Panc1 (cell line): ENCODE measurements at regions not wholly inside any gene's neighbourhood (a gene's known extent, or its start where the extent isn't known, plus 50 kb on each side); places are given as distances from the start of the nearest gene placed in this dataset.

Experiments
- ATAC-seq: fragments of 200-7000 bp; cut with Tn5 transposase; 2 replicates; pipeline ENCODE4 v1.9.1; 2020; ENCODE audit warnings: mild to moderate bottlenecking, moderate library complexity
- BruUV-seq: library from RNA; stranded (reverse); fragments of 400-500 nt; replicated peaks from 2 replicates; lab custom pipeline; 2021; lab: Mats Ljungman, UMichigan
- CTCF ChIA-PET: fragments of 300-600 bp; sonication (Branson Sonifier 250); formaldehyde crosslinking; loops from one replicate; lab custom pipeline; 2022; ENCODE audit warnings: antibody characterized with exemption; lab: Charles Lee
- POLR2A ChIA-PET: fragments of 300-600 bp; sonication (Branson Sonifier 250); formaldehyde crosslinking; loops from one replicate; lab custom pipeline; 2022; ENCODE audit warnings: antibody characterized with exemption; lab: Charles Lee
- DNase-seq: peaks from one replicate; pipeline ENCODE4 v3.0.0-alpha.2; 2010; ENCODE audit warnings: low read depth, low spot score
- H3K27ac ChIP-seq: 2 replicates; pipeline ENCODE4 v1.5.1; 2011; ENCODE audit warnings: mild to moderate bottlenecking, low read length, inconsistent platforms
- H3K27me3 ChIP-seq: fragments of 200-500 bp; sonication (Bioruptor generic); 2 replicates; pipeline ENCODE4 v1.6.0; 2014; ENCODE audit warnings: low read length, inconsistent platforms; ENCODE audit not compliant: control insufficient read depth, insufficient read depth
- H3K36me3 ChIP-seq: fragments of 200-500 bp; sonication (Bioruptor generic); 2 replicates; pipeline ENCODE4 v1.5.1; 2014; ENCODE audit warnings: inconsistent platforms, mild to moderate bottlenecking, low read length, moderate library complexity; ENCODE audit not compliant: control insufficient read depth, insufficient read depth
- H3K4me1 ChIP-seq: 2 replicates; pipeline ENCODE4 v1.5.1; 2011; ENCODE audit warnings: inconsistent platforms, mild to moderate bottlenecking, low read length, moderate library complexity; ENCODE audit not compliant: control insufficient read depth, insufficient read depth
- H3K4me3 ChIP-seq, 2 experiments: 2 replicates each; pipeline ENCODE4 v1.5.1; 2011 to 2012; ENCODE audit warnings: low read depth in 2 of 2, low read length in 2 of 2, mild to moderate bottlenecking in 2 of 2, inconsistent platforms in 1 of 2, moderate library complexity in 1 of 2
- H3K9me3 ChIP-seq: fragments of 200-500 bp; sonication (Bioruptor generic); 2 replicates; pipeline ENCODE4 v1.5.1; 2014; ENCODE audit warnings: low read depth, mild to moderate bottlenecking, inconsistent platforms, low read length, moderate library complexity; ENCODE audit not compliant: control insufficient read depth, insufficient read depth
- CTCF ChIP-seq: fragments of 450-650 bp; IDR thresholded peaks from 2 replicates; pipeline ENCODE4 v1.5.1; 2017; ENCODE audit warnings: mild to moderate bottlenecking
- POLR2AphosphoS5 ChIP-seq: IDR thresholded peaks from 2 replicates; pipeline ENCODE4 v1.6.1; 2012; ENCODE audit warnings: mild to moderate bottlenecking, low read depth, low read length, moderate library complexity
- SIN3A ChIP-seq: IDR thresholded peaks from 2 replicates; pipeline ENCODE4 v1.6.1; 2012; ENCODE audit warnings: low read depth, mild to moderate bottlenecking, low read length, moderate library complexity, borderline replicate concordance; ENCODE audit not compliant: insufficient read depth
- TCF7L2 ChIP-seq: IDR thresholded peaks from 2 replicates; pipeline ENCODE4 v1.6.1; 2011; ENCODE audit warnings: mild to moderate bottlenecking, low read depth, low read length, inconsistent platforms
- in situ Hi-C: cut with HindIII; loops from 2 replicates; pipeline ENCODE4 v1.10.0; 2016; ENCODE audit warnings: low sequenced_read_pairs, low pct_unique_long_range_greater_than_20kb
- intact Hi-C: fragments of 100-400 bp; cut with micrococcal nuclease; formaldehyde crosslinking; loops from one replicate; pipeline ENCODE4 v1.10.0; 2022; ENCODE audit not compliant: unreplicated experiment
- TF ChIP-seq, protein P1 (sequence below), 2 experiments: IDR thresholded peaks; 2 replicates each; pipeline ENCODE4 v1.6.1; 2011 to 2012; ENCODE audit warnings: low read depth in 2 of 2, control low read depth in 1 of 2, low read length in 1 of 2, mild to moderate bottlenecking in 1 of 2, moderate library complexity in 1 of 2; ENCODE audit not compliant: insufficient read depth in 1 of 2

DNA sequence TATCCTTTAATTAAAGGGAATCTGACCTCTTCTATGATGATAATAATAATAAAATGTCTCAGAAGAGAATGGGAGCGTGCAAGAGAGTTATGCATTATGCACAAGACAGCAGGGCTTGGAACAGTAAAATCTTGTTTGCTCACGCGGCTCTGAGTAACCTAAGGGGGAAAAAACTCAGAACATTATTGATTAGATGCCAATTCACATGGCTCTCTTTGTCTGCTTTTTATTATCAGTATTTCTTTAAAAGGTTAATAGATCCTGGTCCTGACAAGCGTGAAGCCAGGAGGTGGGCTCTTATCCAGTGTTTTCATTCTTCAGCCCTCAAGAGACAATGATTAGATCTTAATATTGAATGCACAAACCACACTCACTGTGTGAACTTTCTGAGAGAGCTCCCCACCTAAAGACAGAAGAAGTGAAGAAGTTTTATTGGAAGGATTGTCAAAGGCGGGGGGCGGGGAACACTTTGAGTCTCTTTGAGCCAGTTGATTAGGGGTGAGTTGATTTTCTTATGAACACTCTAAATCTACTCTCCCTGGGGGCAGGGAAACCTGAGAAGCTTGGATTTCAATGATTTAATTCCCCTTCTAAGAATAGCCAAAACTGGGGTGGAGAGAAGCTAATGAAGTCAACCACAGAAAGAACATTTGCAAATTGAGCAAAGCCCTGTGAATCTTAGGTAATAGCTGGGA lies 127.5 kb upstream of the CTAGE1 start:
- no peak overlapping the region for H3K4me3 ChIP-seq
- in situ Hi-C loops: no loop called here
- intact Hi-C loops: no loop called here
- no peak for ATAC-seq
- POLR2A ChIA-PET: interaction anchor here (0.6 kb wide), 1 partner anchor 215 kb away, joined by 3 read pairs; no protein-coding TSS in a partner anchor
- DNase-seq: no peak
- H3K36me3 ChIP-seq: no peaks in the 10 kb centered on the region
- no TSS peak for BruUV-seq
- no peaks in the 10 kb centered on the region for H3K4me1 ChIP-seq
- no peak overlapping the region for H3K27ac ChIP-seq
- TF ChIP-seq POLR2AphosphoS5 (no peak), SIN3A (no peak), TCF7L2 (no peak), CTCF (no peak)
- TF ChIP-seq, protein P1, sequence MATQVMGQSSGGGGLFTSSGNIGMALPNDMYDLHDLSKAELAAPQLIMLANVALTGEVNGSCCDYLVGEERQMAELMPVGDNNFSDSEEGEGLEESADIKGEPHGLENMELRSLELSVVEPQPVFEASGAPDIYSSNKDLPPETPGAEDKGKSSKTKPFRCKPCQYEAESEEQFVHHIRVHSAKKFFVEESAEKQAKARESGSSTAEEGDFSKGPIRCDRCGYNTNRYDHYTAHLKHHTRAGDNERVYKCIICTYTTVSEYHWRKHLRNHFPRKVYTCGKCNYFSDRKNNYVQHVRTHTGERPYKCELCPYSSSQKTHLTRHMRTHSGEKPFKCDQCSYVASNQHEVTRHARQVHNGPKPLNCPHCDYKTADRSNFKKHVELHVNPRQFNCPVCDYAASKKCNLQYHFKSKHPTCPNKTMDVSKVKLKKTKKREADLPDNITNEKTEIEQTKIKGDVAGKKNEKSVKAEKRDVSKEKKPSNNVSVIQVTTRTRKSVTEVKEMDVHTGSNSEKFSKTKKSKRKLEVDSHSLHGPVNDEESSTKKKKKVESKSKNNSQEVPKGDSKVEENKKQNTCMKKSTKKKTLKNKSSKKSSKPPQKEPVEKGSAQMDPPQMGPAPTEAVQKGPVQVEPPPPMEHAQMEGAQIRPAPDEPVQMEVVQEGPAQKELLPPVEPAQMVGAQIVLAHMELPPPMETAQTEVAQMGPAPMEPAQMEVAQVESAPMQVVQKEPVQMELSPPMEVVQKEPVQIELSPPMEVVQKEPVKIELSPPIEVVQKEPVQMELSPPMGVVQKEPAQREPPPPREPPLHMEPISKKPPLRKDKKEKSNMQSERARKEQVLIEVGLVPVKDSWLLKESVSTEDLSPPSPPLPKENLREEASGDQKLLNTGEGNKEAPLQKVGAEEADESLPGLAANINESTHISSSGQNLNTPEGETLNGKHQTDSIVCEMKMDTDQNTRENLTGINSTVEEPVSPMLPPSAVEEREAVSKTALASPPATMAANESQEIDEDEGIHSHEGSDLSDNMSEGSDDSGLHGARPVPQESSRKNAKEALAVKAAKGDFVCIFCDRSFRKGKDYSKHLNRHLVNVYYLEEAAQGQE (IDR thresholded peaks at IDR 0.05; ENCODE audit: insufficient read depth in 1 of 2, low read depth in 2 of 2, low read length in 1 of 2): no peak
- no peaks in the 10 kb centered on the region for H3K9me3 ChIP-seq
- CTCF ChIA-PET: no interaction called here
- H3K27me3 ChIP-seq: 0 out of 2 replicates have a peak, but pooled peaks cover 2% of the 10 kb centered on the region

- Histone ChIP-seq H3K27me3 (0 out of 2 replicates have a peak, but pooled peaks cover 2% of the 10 kb centered on the region), H3K4me1 (no peaks in the 10 kb centered on the region), H3K4me3 (no peak overlapping the region), H3K36me3 (no peaks in the 10 kb centered on the region), H3K9me3 (no peaks in the 10 kb centered on the region), H3K27ac (no peak overlapping the region)
- TF ChIP-seq TCF7L2: no peak
- TF ChIP-seq SIN3A: no peak
- TF ChIP-seq, protein P1 (IDR thresholded peaks at IDR 0.05; ENCODE audit: insufficient read depth in 1 of 2, low read depth in 2 of 2, low read length in 1 of 2): no peak
- TF ChIP-seq POLR2AphosphoS5: no peak
- no peak for TF ChIP-seq CTCF
- CTCF ChIA-PET: no interaction called here
- POLR2A ChIA-PET: no interaction called here
- DNase-seq: no peak
- BruUV-seq: no TSS peak
- no peak for ATAC-seq
- intact Hi-C loops: no loop called here
- in situ Hi-C loops: no loop called here
These were observed 129.3 kb upstream of the CTAGE1 start for GRCh38 chr18:22546905-22547570.
